Activated T-cell treated with anti-CD3 and anti-CD28 coated beads for 4 hours (primary cell): ENCODE measurements at regions not wholly inside any gene's neighbourhood (a gene's known extent, or its start where the extent isn't known, plus 50 kb on each side); places are given as distances from the start of the nearest gene placed in this dataset.
"Not testable (repeated sequence)": the region's sequence is repeated elsewhere in the genome, so short reads cannot be mapped to it uniquely, and the experiment has no call there.

Experiments
- DNase-seq: peaks from one replicate; pipeline ENCODE4 v3.0.0-alpha.2; 2020

DNA sequence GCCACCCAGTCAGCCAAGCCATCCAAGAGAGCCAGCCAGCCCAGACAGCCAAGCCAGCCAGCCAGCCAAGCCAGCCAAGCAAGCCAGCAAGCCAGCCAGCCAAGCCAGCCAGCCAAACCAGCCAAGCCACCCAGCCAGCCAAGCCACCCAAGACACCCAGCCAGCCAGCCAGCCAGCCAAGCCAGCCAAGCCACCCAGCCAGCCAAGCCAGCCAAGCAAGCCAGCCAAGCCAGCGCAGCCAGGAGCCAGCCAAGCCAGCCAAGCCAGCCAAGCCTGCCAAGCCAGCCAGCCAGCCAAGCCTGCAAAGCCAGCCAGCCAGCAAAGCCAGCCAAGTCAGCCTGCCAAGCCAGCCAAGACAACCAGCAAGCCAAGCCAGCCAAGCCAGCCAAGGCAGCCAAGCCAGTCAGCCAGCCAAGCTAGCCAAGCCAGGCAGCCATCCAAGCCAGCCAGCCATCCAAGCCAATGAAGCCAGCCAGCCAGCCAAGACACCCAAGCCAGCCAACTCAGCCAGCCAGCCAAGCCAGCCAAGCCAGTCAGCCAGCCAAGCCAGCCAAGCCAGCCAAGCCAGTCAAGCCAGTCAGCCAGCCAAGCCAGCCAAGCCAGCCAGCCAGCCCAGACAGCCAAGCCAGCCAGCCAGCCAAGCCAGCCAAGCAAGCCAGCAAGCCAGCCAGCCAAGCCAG, 332.2 kb upstream of the PLGLB2 start:
- not testable (repeated sequence) for DNase-seq

GRCh38 chr2:87416266-87416592, 331.7 kb upstream of the PLGLB2 start:
- DNase-seq, result not testable (repeated sequence)

GRCh38 chr2:87417147-87417546, 330.7 kb upstream of the PLGLB2 start:
- not testable (repeated sequence) for DNase-seq

DNA sequence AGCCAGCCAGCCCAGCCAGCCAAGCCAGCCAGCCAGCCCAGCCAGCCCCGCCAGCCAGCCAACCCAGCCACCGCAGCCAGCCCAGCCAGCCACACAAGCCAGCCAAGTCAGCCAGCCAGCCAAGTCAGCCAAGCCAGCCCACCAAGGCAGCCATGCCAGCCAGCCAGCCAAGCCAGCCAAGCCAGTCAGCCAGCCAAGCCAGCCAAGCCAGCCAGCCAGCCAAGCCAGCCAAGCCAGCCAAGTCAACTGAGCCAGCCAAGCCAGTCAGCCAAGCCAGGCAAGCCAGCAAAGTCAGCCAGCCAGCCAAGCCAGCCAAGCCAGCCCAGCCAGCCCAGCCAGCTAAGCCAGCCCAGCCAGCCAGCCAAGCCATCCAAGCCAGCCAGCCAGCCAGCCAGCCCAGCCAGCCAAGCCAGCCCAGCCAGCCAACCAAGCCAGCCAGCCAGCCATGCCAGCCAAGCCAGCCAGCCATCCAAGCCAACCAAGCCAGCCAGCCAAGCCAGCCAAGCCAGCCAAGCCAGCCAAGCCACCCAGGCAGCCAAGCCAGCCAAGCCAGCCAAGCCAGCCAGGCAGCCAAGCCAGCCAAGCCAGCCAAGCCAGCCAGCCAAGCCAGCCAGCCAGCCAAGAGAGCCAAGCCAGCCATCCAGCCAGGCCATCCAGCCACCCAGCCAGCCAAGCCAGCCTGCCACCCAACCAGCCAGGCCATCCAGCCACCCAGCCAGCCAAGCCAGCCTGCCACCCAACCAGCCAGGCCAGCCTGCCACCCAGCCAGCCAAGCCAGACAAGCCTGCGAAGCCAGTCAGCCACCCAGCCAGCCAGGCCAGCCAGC, 329.9 kb upstream of the PLGLB2 start:
- not testable (repeated sequence) for DNase-seq

DNA sequence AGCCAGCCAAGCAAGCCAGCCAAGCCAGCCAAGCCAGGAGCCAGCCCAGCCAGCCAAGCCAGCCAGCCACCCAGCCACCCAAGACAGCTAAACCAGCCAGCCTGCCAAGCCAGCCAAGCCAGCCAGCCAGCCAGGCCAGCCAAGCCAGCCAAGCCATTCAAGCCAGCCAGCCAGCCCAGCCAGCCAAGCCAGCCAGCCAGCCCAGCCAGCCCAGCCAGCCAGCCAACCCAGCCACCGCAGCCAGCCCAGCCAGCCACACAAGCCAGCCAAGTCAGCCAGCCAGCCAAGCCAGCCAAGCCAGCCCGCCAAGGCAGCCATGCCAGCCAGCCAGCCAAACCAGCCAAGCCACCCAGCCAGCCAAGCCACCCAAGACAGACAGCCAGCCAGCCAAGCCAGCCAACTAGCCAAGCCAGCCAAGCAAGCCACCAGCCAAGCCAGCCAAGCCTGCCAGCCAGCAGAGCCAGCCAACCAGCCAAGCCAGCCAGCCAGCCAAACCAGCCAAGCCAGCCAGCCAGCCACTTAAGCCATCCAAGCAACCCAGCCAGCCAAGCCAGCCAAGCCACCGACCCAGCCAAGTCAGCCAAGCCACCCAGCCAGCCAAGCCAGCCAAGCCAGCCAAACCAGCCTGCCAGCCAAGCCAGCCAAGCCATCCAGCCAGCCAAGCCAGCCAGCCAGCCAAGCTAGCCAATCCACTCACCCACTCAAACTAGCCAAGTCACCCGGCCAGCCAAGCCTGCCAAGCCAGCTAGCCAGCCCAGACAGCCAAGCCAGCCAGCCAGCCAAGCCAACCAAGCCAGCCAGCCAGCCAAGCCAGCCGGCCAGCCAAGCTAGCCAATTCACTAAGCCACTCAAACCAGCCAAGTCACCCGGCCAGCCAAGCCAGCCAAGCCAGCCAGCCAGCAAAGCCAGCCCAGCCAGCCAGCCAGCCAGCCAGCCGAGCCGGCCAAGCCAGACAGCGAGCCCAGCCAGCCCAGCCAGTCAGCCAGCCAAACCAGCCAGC, 328.8 kb upstream of the PLGLB2 start:
- DNase-seq, result not testable (repeated sequence)

GRCh38 chr2:87419980-87420379, 327.9 kb upstream of the PLGLB2 start:
- not testable (repeated sequence) for DNase-seq

DNA sequence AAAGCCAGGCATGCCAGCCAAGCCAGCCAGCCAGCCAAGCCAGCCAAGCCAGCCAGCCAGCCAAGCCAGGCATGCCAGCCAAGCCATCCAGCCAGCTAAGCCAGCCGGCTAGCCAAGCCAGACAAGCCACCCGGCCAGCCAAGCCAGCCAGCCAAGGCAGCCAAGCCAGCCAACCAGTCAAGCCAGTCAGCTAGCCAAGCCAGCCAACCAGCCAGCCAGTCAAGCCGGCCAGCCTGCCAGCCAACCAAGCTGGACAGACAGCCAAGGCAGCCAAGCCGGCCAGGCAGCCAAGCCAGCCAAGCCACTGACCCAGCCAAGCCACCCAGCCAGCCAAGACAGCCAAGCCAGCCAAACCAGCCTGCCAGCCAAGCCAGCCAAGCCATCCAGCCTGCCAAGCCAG, 326.9 kb upstream of the PLGLB2 start:
- DNase-seq, result not testable (repeated sequence)

- not testable (repeated sequence) for DNase-seq
Measured at GRCh38 chr2:87423796-87424762, 323.8 kb upstream of the PLGLB2 start.

DNA sequence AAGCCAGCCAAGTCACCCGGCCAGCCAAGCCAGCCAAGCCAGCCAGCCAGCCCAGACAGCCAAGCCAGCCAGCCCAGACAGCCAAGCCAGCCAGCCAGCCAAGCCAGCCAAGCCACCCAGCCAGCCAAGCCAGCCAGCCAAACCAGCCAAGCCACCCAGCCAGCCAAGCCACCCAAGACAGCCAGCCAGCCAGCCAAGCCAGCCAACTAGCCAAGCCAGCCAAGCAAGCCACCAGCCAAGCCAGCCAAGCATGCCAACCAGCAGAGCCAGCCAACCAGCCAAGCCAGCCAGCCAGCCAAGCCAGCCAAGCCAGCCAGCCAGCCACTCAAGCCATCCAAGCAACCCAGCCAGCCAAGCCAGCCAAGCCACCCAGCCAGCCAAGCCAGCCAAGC, 323.1 kb upstream of the PLGLB2 start:
- DNase-seq, result not testable (repeated sequence)

DNA sequence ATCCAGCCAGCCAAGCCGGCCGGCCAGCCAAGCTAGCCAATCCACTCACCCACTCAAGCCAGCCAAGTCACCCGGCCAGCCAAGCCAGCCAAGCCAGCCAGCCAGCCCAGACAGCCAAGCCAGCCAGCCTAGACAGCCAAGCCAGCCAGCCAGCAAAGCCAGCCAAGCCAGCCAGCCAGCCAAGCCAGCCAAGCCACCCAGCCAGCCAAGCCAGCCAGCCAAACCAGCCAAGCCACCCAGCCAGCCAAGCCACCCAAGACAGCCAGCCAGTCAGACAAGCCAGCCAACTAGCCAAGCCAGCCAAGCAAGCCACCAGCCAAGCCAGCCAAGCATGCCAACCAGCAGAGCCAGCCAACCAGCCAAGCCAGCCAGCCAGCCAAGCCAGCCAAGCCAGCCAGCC, 322.7 kb upstream of the PLGLB2 start:
- DNase-seq, result not testable (repeated sequence)

DNA sequence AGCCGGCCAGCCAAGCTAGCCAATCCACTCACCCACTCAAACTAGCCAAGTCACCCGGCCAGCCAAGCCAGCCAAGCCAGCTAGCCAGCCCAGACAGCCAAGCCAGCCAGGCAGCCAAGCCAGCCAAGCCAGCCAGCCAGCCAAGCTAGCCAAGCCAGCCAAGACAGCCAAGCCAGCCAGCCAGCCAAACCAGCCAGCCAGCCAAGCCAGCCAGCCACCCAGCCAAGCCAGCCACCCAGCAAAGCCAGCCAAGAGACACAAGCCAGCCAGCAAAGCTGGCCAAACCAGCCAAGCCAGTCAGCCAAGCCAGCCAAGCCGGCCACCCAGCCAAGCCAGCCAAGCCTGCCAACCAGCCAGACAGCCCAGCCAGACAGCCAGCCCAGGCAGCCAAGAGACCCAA, 322.2 kb upstream of the PLGLB2 start:
- not testable (repeated sequence) for DNase-seq

DNA sequence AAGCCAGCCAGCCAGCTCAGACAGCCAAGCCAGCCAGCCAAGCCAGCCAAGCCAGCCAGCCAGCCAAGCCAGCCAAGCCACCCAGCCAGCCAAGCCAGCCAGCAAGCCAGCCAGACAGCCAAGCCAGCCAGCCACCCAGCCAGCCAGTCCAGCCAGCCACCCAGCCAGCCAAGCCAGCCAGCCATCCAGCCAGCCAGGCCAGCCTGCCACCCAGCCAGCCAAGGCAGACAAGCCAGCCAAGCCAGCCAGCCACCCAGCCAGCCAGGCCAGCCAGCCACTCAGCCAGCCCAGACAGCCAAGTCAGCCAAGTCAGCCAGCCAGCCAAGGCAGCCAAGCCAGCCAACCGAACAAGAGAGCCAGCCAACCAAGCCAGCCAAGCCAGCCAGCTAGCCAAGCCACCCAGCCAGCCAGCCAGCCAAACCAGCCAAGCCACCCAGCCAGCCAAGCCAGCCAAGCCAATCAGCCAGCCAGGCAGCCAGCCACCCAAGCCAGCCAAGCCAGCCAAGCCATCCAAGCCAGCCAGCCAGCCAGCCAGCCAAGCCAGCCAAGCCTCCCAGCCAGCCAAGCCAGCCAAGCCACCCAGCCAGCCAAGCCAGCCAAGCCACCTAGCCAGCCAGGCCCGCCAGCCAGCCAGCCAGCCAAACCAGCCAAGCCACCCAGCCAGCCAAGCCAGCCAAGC, 319.3 kb upstream of the PLGLB2 start:
- DNase-seq, result not testable (repeated sequence)

- DNase-seq, result not testable (repeated sequence)
Measured at GRCh38 chr2:87429206-87429930, 318.5 kb upstream of the PLGLB2 start.

DNA sequence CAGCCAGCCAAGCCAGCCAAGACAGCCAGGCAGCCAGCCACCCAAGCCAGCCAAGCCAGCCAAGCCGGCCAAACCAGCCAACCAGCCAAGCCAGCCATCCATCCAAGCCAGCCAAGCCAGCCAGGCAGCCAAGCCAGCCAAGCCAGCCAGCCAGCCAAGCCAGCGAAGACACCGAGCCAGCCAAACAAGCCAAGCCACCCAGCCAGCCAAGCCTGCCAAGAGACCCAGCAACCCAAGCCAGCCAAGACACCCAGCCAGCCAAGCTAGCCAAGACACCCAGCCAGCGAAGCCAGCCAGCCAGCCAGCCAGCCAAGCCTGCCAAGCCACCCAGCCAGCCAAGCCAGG, 318.0 kb upstream of the PLGLB2 start:
- not testable (repeated sequence) for DNase-seq

DNA sequence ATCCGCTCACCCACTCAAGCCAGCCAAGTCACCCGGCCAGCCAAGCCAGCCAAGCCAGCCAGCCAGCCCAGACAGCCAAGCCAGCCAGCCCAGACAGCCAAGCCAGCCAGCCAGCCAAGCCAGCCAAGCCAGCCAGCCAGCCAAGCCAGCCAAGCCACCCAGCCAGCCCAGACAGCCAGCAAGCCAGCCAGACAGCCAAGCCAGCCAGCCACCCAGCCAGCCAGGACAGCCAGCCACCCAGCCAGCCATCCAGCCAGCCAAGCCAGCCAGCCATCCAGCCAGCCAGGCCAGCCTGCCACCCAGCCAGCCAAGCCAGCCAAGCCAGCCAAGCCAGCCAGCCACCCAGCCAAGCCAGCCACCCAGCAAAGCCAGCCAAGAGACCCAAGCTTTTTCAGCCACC, 316.8 kb upstream of the PLGLB2 start:
- DNase-seq, result not testable (repeated sequence)

DNA sequence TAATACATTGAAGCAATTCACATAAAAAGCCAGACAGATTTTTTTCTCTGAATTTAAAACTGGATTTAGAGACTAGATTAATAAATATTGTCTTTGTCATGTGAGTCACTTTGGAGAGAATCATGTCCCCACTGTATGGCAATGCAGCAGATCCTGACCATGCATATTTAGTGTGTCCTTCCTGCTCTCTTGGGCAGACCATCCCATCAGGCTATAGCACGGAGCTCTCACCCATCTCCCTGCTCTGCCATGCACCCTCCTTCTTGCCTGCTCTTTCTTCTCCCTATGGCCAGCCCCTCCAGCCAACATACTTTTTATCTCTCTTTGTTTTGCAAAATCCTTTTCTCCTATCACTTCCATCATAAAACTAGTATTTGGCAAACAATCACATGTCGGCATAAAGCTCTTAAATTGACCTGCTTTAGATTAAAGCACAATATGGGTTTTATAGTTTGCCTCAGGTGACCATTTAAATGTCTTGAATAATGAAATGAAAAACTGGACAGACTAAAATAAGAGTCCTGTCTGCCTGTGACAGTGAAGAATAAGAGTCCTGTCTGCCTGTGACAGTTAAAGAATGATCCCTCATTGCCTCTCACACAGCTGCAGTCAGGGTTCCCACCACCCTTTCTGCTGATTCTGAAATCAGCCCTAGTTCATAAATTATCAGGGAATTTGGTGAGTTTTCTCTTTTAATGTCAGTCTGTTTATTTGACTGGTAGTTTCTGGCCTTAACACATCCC, 315.0 kb upstream of the PLGLB2 start:
- not testable (repeated sequence) for DNase-seq

- not testable (repeated sequence) for DNase-seq
Measured at GRCh38 chr2:87436007-87436406, 311.9 kb upstream of the PLGLB2 start.

DNA sequence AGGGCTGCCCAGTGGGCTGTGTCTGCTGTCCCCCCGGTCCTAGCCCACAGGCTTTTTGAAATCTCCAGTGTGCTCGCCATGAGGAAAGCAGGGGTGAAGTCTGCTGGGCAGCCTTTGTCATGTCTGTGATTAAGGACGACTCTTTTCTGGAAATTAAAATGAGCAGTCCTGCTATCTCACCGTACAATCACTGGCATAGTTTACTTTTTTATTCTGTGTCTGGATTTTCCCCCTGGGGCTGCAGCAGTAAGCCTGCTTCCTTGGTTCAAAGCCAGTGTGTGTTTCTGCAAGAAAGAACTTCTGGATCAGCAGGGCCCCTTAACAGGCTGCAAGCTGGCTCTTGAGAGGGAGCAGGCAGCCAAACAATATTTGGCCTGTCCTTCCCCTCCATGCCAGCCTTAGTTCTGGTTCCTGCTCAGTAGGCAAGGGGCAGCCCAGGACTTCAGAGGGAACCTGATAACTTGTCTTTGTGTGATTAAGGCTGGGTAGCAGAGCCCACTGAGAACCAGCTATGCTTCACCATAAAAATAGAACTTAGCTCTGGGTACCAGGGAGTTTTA, 310.1 kb upstream of the PLGLB2 start:
- DNase-seq, result not testable (repeated sequence)

- DNase-seq, result not testable (repeated sequence)
Measured at GRCh38 chr2:87438780-87439454, 309.0 kb upstream of the PLGLB2 start.
